ENCODE measurements at regions not wholly inside any gene's neighbourhood (a gene's known extent, or its start where the extent isn't known, plus 50 kb on each side); places are given as distances from the start of the nearest gene placed in this dataset.

DNA sequence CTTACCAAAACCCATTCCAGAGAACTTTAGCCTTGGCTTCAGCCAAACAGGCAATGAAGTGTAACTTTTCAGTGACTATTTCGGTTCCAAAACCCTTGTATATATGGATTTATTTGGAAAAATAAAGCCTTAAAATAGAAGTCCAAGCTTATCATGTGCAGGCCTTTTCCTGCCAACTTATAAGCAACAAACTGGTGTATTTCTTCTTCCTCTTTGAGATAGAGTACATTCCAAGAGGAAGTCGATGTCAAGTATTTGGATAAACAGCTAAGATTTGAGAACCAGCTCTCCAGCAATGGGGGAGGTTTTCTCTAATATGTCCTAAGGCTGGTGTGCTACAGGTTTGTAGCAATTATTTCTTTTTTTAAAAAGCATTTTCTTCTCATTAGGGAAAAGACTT lies 407.8 kb downstream of the DUSP10 start:
- in situ Hi-C loops (cut with HindIII; ENCODE audit: extremely low pct_ligation_motif_present, low pct_unique_long_range_greater_than_20kb) (no loop called here), intact Hi-C loops (cut with micrococcal nuclease; ENCODE audit: unreplicated experiment) (no loop called here)
- ChIA-PET CTCF (ENCODE audit: low intra/inter-chr PET ratio, low total read pairs) (no interaction called here), POLR2A (no interaction called here)
- Histone ChIP-seq H3K4me3 (replicated peaks in 1 of 3; ENCODE audit: insufficient read depth in 1 of 3, low read depth in 2 of 3, low read length in 3 of 3) (no peak overlapping the region), H3K4me2 (ENCODE audit: low read depth, low read length) (no peak overlapping the region), H3K9ac (ENCODE audit: insufficient read depth, low read depth, low read length) (no peak overlapping the region), H3K4me1 (ENCODE audit: insufficient read depth, low read length) (peaks cover 15% of the 10 kb centered on the region), H2AFZ (ENCODE audit: low read length) (no peak overlapping the region), H3K36me3 (replicated peaks in 1 of 2; ENCODE audit: control insufficient read depth in 1 of 2, insufficient read depth in 2 of 2, low read length in 2 of 2) (no peaks in the 10 kb centered on the region), H3K27ac (ENCODE audit: extremely low read length, insufficient read depth, low read length) (no peak overlapping the region), H4K20me1 (ENCODE audit: insufficient read depth, low read length) (no peaks in the 10 kb centered on the region), H3K9me3 (ENCODE audit: low read length) (peaks cover 17% of the 10 kb centered on the region), H3K79me2 (ENCODE audit: insufficient read depth, low read length) (no peaks in the 10 kb centered on the region), H3K27me3 (ENCODE audit: control insufficient read depth in 1 of 2, insufficient read depth in 2 of 2, low read length in 2 of 2) (0 out of 5 replicates have a peak, but pooled peaks cover 0 to 2% of the 10 kb centered on the region in 2 experiments)
- ATAC-seq (no peak), FAIRE-seq (no peak), DNase-seq (ENCODE audit: low spot score) (no peak)
- no TSS peak for BruUV-seq (replicated peaks)
- WGBS (ENCODE audit: low lambda C conversion rate) = 24% methylated on average over 2 of the region's 2 CpGs
- TF ChIP-seq MNT (IDR thresholded peaks at IDR 0.05) (no peak), AHR (CRISPR knock-in tag; IDR thresholded peaks at IDR 0.05) (no peak), HNRNPL (IDR thresholded peaks at IDR 0.05; ENCODE audit: low read depth, low read length) (no peak), EZH2 (conservative IDR thresholded peaks at IDR 0.05; ENCODE audit: low read depth, low read length) (no peak), GABPA (IDR thresholded peaks at IDR 0.05; ENCODE audit: low read depth, low read length) (no peak), GABPA (CRISPR knock-in tag; IDR thresholded peaks at IDR 0.05; ENCODE audit: low read depth) (no peak), ZNF672 (CRISPR knock-in tag; IDR thresholded peaks at IDR 0.05) (no peak), TP53 (CRISPR knock-in tag; conservative IDR thresholded peaks at IDR 0.05) (no peak)
- TF ChIP-seq, protein P1, sequence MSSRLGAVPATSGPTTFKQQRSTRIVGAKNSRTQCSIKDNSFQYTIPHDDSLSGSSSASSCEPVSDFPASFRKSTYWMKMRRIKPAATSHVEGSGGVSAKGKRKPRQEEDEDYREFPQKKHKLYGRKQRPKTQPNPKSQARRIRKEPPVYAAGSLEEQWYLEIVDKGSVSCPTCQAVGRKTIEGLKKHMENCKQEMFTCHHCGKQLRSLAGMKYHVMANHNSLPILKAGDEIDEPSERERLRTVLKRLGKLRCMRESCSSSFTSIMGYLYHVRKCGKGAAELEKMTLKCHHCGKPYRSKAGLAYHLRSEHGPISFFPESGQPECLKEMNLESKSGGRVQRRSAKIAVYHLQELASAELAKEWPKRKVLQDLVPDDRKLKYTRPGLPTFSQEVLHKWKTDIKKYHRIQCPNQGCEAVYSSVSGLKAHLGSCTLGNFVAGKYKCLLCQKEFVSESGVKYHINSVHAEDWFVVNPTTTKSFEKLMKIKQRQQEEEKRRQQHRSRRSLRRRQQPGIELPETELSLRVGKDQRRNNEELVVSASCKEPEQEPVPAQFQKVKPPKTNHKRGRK (CRISPR knock-in tag; IDR thresholded peaks at IDR 0.05) = no peak
- TF ChIP-seq, protein P2, sequence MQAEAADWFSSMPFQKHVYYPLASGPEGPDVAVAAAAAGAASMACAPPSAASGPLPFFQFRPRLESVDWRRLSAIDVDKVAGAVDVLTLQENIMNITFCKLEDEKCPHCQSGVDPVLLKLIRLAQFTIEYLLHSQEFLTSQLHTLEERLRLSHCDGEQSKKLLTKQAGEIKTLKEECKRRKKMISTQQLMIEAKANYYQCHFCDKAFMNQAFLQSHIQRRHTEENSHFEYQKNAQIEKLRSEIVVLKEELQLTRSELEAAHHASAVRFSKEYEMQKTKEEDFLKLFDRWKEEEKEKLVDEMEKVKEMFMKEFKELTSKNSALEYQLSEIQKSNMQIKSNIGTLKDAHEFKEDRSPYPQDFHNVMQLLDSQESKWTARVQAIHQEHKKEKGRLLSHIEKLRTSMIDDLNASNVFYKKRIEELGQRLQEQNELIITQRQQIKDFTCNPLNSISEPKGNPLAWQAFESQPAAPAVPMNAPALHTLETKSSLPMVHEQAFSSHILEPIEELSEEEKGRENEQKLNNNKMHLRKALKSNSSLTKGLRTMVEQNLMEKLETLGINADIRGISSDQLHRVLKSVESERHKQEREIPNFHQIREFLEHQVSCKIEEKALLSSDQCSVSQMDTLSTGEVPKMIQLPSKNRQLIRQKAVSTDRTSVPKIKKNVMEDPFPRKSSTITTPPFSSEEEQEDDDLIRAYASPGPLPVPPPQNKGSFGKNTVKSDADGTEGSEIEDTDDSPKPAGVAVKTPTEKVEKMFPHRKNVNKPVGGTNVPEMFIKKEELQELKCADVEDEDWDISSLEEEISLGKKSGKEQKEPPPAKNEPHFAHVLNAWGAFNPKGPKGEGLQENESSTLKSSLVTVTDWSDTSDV (CRISPR knock-in tag; IDR thresholded peaks at IDR 0.05) = no peak
- TF ChIP-seq, protein P3, sequence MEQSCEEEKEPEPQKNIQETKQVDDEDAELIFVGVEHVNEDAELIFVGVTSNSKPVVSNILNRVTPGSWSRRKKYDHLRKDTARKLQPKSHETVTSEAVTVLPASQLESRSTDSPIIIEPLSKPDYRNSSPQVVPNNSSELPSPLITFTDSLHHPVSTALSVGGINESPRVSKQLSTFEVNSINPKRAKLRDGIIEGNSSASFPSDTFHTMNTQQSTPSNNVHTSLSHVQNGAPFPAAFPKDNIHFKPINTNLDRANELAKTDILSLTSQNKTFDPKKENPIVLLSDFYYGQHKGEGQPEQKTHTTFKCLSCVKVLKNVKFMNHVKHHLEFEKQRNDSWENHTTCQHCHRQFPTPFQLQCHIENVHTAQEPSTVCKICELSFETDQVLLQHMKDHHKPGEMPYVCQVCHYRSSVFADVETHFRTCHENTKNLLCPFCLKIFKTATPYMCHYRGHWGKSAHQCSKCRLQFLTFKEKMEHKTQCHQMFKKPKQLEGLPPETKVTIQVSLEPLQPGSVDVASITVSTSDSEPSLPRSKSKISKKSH (CRISPR knock-in tag; IDR thresholded peaks at IDR 0.05; ENCODE audit: borderline replicate concordance) = no peak

Data from HepG2 (cell line).